ENCODE measurements at regions not wholly inside any gene's neighbourhood (a gene's known extent, or its start where the extent isn't known, plus 50 kb on each side); places are given as distances from the start of the nearest gene placed in this dataset.

- no peak for TF ChIP-seq CTCF (IDR thresholded peaks at IDR 0.05)
- no peak for DNase-seq (ENCODE audit: low spot score)
Observed at GRCh38 chr5:9859808-9860207, 229.7 kb upstream of the TAS2R1 start.

GRCh38 chr5:9858043-9858442, 227.9 kb upstream of the TAS2R1 start:
- Histone ChIP-seq H3K4me1 (no peaks in the 10 kb centered on the region), H3K27me3 (no peaks in the 10 kb centered on the region), H3K9me3 (peaks cover 0 to 10% of the 10 kb centered on the region in 2 donors), H3K36me3 (no peaks in the 10 kb centered on the region), H3K4me3 (no peak overlapping the region), H3K27ac (no peak overlapping the region)
- no peak for TF ChIP-seq CTCF (IDR thresholded peaks at IDR 0.05)
- no peak for DNase-seq (ENCODE audit: low spot score)

More at GRCh38 chr5:9859808-9860207, 229.7 kb upstream of the TAS2R1 start:
- no peaks in the 10 kb centered on the region for H3K27me3 ChIP-seq
- H3K36me3 ChIP-seq = no peaks in the 10 kb centered on the region
- H3K4me1 ChIP-seq = no peaks in the 10 kb centered on the region
- H3K9me3 ChIP-seq = peaks cover 0 to 10% of the 10 kb centered on the region in 2 donors
- H3K27ac ChIP-seq = no peak overlapping the region
- no peak overlapping the region for H3K4me3 ChIP-seq

DNA sequence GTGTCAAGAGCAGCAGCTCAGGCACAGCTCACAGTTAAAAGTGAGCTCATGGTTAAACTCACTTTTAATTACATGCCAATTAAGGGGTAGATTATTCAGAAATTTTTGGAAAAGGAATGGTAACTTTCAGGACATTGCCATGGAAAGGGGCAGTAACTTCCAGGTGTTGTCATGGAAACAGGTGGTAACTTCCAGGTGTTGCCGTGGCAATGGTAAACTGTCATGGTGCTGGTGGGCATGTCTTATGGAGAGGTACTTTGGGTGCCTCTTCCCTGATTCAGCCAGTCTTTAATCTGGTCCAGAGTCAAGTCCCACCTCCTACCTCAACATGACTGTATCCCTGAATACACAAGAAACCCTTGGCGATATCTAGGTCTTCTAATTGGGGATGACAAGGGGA, 223.2 kb upstream of the TAS2R1 start:
- no peaks in the 10 kb centered on the region for H3K4me1 ChIP-seq
- no peaks in the 10 kb centered on the region for H3K27me3 ChIP-seq
- H3K36me3 ChIP-seq = no peaks in the 10 kb centered on the region
- DNase-seq (ENCODE audit: low spot score) = no peak
- TF ChIP-seq CTCF (IDR thresholded peaks at IDR 0.05) = no peak
- no peak overlapping the region for H3K4me3 ChIP-seq
- H3K27ac ChIP-seq = no peak overlapping the region
- peaks cover 0 to 10% of the 10 kb centered on the region in 2 donors for H3K9me3 ChIP-seq

DNA sequence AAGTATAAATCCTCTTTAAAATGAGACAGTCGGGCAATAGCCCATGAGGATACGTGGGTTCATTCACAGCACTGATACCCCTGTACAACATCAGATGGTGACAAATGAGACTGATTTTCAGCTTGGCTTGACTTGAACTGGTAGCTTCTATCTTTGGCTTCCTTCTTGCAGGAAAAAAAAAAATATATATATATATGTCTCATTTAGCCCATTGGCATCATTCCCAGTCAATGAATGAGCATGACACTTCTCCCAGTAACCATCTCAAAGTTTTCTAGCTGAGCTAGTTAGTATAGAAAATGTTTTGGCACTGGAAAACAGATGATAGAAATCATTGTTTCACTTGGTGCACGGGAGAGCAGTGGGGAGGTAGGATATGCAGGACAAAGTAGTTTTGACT, 222.5 kb upstream of the TAS2R1 start:
- no peak for TF ChIP-seq CTCF (IDR thresholded peaks at IDR 0.05)
- no peak overlapping the region for H3K27ac ChIP-seq
- H3K36me3 ChIP-seq = no peaks in the 10 kb centered on the region
- peaks cover 0 to 10% of the 10 kb centered on the region in 2 donors for H3K9me3 ChIP-seq
- H3K4me3 ChIP-seq = no peak overlapping the region
- DNase-seq (ENCODE audit: low spot score) = no peak
- no peaks in the 10 kb centered on the region for H3K4me1 ChIP-seq
- H3K27me3 ChIP-seq = no peaks in the 10 kb centered on the region

DNA sequence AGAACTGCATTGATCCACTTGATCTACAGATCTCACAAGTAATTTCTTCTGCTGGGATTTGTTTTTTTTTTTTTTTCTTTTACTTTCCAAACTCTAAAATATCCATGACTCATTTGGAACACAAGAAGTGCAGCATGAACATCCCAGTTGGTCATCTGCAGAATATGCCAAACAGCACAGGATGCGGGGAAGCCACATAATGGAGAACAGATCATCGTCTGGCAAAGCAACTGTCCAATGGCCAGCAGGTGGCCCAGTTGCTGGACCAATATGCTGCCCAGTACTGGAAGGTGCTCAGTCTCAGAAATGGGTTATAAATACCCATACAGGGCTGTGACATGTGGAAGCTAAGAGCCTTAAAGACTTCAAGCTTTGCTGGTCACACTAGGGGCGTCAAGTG, 221.3 kb upstream of the TAS2R1 start:
- H3K4me1 ChIP-seq = no peaks in the 10 kb centered on the region
- no peaks in the 10 kb centered on the region for H3K27me3 ChIP-seq
- H3K9me3 ChIP-seq = peaks cover 0 to under 1% of the 10 kb centered on the region in 2 donors
- no peak for DNase-seq (ENCODE audit: low spot score)
- no peaks in the 10 kb centered on the region for H3K36me3 ChIP-seq
- no peak for TF ChIP-seq CTCF (IDR thresholded peaks at IDR 0.05)
- H3K4me3 ChIP-seq = no peak overlapping the region
- H3K27ac ChIP-seq = no peak overlapping the region

DNA sequence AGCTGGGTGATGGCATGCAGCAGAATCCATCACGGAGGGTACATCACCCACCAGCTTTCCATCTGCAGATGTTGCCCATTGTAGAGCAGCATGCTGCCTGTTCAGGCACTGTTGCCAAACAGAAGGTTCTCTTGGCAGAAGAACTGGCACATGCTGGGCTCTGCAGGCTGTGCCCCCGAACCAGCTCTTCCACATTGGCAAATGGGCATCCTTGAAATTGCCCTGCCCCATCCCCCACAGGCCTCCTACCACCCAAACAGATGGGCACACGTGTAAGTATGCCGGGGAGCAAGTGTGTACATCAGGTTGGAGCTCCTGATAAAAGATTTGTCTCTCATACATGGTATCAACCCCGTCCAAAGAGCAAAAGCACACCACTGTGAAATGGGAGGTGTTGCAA, 220.3 kb upstream of the TAS2R1 start:
- no peak overlapping the region for H3K4me3 ChIP-seq
- no peaks in the 10 kb centered on the region for H3K36me3 ChIP-seq
- no peak overlapping the region for H3K27ac ChIP-seq
- no peaks in the 10 kb centered on the region for H3K27me3 ChIP-seq
- no peaks in the 10 kb centered on the region for H3K9me3 ChIP-seq
- DNase-seq (ENCODE audit: low spot score) = no peak
- no peak for TF ChIP-seq CTCF (IDR thresholded peaks at IDR 0.05)
- H3K4me1 ChIP-seq = no peaks in the 10 kb centered on the region

Measured in right atrium auricular region (tissue), 2 donors.